Uterus (tissue), 3 donors: ENCODE measurements at regions not wholly inside any gene's neighbourhood (a gene's known extent, or its start where the extent isn't known, plus 50 kb on each side); places are given as distances from the start of the nearest gene placed in this dataset.

ENCODE experiments used
- DNase-seq, 2 donors: peaks; one replicate each; pipeline ENCODE4 v3.0.0-alpha.2; 2019 to 2020
- H3K27ac ChIP-seq, 2 donors: fragments of 200-600 bp; sonication (generic); 1 replicate in 1 of 2; 2 replicates in 1 of 2; pipeline ENCODE4 v1.5.1; 2016 to 2018
- H3K27me3 ChIP-seq, 2 donors: fragments of 200-600 bp; sonication (generic); one replicate each; pipeline ENCODE4 v1.5.1; 2018 to 2019; ENCODE audit warnings: control low read depth in 1 of 2
- H3K36me3 ChIP-seq, 2 donors: fragments of 200-600 bp; sonication (generic); one replicate each; pipeline ENCODE4 v1.5.1; 2019; ENCODE audit warnings: control low read depth in 1 of 2
- H3K4me1 ChIP-seq, 2 donors: fragments of 200-600 bp; sonication (generic); one replicate each; pipeline ENCODE4 v1.5.1; 2018 to 2019; ENCODE audit warnings: control low read depth in 1 of 2
- H3K4me3 ChIP-seq, 2 donors: fragments of 200-600 bp; sonication (generic); 1 replicate in 1 of 2; 2 replicates in 1 of 2; pipeline ENCODE4 v1.5.1; 2018 to 2019; ENCODE audit warnings: mild to moderate bottlenecking in 1 of 2
- H3K9me3 ChIP-seq, 2 donors: fragments of 200-600 bp; sonication (generic); one replicate each; pipeline ENCODE4 v1.5.1; 2019; ENCODE audit warnings: control low read depth in 1 of 2
- POLR2A ChIP-seq, 2 donors: fragments of 450-650 bp; IDR thresholded peaks; one replicate each; pipeline ENCODE4 v1.6.1; 2016; ENCODE audit warnings: antibody characterized with exemption in 2 of 2, mild to moderate bottlenecking in 1 of 2, moderate library complexity in 1 of 2
- intact Hi-C: fragments of 100-400 bp; cut with DNase I; formaldehyde crosslinking; loops from one replicate; pipeline ENCODE4 v1.15.1; 2023; ENCODE audit warnings: low total_unique reads
- TF ChIP-seq, protein P1 (sequence below), 4 experiments: fragments of 200-600 bp in 2 of 4; fragments of 450-650 bp in 2 of 4; sonication (generic) in 2 of 4; IDR thresholded peaks; one replicate each; pipeline ENCODE4 v1.5.1; 2016 to 2019; ENCODE audit warnings: antibody characterized with exemption in 4 of 4, mild to moderate bottlenecking in 2 of 4, moderate library complexity in 1 of 4
- donor health status: DM: yes; HTN: yes; CAD: no.

DNA sequence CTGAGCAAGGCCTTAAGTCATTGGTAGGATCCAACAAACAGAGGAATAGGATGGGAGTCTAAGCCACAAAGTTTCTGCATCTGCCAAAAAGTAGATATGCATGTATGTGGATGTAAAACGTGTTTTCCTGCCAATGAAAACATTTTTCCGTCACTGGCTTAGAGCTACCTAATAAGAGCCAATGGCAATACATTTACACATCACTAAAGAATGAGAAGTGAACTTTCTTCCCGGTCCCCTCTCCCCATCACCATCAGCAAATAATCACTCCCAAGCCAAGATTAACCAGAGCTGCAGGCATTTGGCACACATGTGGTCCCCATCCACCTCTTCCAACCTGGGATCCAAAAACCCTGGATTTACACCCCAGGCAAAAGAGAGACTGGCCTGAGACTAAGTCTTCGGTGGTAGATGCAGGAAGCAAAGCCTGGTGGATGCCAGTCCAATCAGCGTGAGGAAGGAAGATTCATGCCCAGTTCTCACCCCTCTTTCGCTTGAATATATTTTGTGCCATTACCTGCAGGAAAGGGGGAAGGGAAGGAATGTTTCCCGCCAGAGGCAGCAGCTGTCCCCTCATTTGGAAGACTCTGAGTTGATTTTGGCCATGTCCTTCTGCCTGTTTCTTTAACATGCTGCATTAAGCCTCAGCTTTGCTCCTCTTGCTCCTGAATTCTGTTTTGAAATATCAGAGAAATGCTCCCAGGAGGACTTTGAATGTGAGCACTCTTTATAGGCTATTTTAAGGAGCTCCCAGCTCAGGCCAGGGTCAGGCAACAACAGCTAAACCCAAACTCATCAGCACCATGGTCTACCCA is 131.4 kb downstream of the CHIC2 start:
- H3K4me1 ChIP-seq: no peaks in the 10 kb centered on the region
- H3K27me3 ChIP-seq: no peaks in the 10 kb centered on the region
- TF ChIP-seq POLR2A (IDR thresholded peaks at IDR 0.05): no peak
- TF ChIP-seq, protein P1, sequence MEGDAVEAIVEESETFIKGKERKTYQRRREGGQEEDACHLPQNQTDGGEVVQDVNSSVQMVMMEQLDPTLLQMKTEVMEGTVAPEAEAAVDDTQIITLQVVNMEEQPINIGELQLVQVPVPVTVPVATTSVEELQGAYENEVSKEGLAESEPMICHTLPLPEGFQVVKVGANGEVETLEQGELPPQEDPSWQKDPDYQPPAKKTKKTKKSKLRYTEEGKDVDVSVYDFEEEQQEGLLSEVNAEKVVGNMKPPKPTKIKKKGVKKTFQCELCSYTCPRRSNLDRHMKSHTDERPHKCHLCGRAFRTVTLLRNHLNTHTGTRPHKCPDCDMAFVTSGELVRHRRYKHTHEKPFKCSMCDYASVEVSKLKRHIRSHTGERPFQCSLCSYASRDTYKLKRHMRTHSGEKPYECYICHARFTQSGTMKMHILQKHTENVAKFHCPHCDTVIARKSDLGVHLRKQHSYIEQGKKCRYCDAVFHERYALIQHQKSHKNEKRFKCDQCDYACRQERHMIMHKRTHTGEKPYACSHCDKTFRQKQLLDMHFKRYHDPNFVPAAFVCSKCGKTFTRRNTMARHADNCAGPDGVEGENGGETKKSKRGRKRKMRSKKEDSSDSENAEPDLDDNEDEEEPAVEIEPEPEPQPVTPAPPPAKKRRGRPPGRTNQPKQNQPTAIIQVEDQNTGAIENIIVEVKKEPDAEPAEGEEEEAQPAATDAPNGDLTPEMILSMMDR (IDR thresholded peaks at IDR 0.05): no peak
- no peaks in the 10 kb centered on the region for H3K9me3 ChIP-seq
- H3K27ac ChIP-seq: no peak overlapping the region
- no peaks in the 10 kb centered on the region for H3K36me3 ChIP-seq
- no peak overlapping the region for H3K4me3 ChIP-seq
- intact Hi-C loops: no loop called here
- no peak for DNase-seq

GRCh38 chr4:53931461-53931961 is 132.9 kb downstream of the CHIC2 start:
- no peaks in the 10 kb centered on the region for H3K4me1 ChIP-seq
- intact Hi-C loops: no loop called here
- no peaks in the 10 kb centered on the region for H3K9me3 ChIP-seq
- H3K36me3 ChIP-seq: no peaks in the 10 kb centered on the region
- H3K4me3 ChIP-seq: no peak overlapping the region
- DNase-seq: no peak
- TF ChIP-seq POLR2A (IDR thresholded peaks at IDR 0.05): no peak
- TF ChIP-seq, protein P1 (IDR thresholded peaks at IDR 0.05): no peak
- H3K27me3 ChIP-seq: no peaks in the 10 kb centered on the region
- H3K27ac ChIP-seq: no peak overlapping the region

- no peaks in the 10 kb centered on the region for H3K36me3 ChIP-seq
- no peak overlapping the region for H3K4me3 ChIP-seq
- intact Hi-C loops: no loop called here
- no peaks in the 10 kb centered on the region for H3K9me3 ChIP-seq
- peak; percentile 65 to 72 for DNase-seq
- H3K4me1 ChIP-seq: no peaks in the 10 kb centered on the region
- H3K27ac ChIP-seq: no peak overlapping the region
- no peaks in the 10 kb centered on the region for H3K27me3 ChIP-seq
- TF ChIP-seq, protein P1 (IDR thresholded peaks at IDR 0.05): peak; percentile 63 to 77 (median 72)
- TF ChIP-seq POLR2A (IDR thresholded peaks at IDR 0.05): no peak
These were observed 134.2 kb downstream of the CHIC2 start for GRCh38 chr4:53929955-53930798.

DNA sequence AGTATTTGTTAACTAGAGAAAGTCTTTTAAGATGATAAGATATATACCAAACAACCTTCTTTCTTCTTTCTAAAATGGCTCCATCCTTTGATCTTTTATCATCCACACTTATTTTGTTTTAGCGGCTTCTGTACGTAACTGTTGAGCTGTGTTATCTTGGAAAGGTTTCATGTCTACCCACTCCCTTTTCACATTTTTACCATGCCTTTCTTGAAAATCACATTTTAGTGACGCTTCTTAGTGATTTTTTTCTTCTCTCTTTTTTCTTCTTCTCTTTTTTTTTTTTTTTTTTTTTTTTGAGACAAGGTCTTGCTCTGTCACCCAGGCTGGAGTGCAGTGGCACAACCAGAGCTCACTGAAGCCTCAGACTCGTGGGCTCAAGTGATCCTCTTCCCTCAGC is 135.1 kb downstream of the CHIC2 start:
- H3K27ac ChIP-seq: no peak overlapping the region
- no peaks in the 10 kb centered on the region for H3K27me3 ChIP-seq
- TF ChIP-seq, protein P1 (IDR thresholded peaks at IDR 0.05): no peak
- TF ChIP-seq POLR2A (IDR thresholded peaks at IDR 0.05): no peak
- H3K4me1 ChIP-seq: no peaks in the 10 kb centered on the region
- no peak for DNase-seq
- no peak overlapping the region for H3K4me3 ChIP-seq
- intact Hi-C loops: no loop called here
- no peaks in the 10 kb centered on the region for H3K36me3 ChIP-seq
- no peaks in the 10 kb centered on the region for H3K9me3 ChIP-seq

GRCh38 chr4:53928825-53929224 is 135.6 kb downstream of the CHIC2 start:
- H3K27ac ChIP-seq: no peak overlapping the region
- no peaks in the 10 kb centered on the region for H3K4me1 ChIP-seq
- H3K27me3 ChIP-seq: no peaks in the 10 kb centered on the region

More at GRCh38 chr4:53928825-53929224, 135.6 kb downstream of the CHIC2 start:
- Histone ChIP-seq H3K4me3 (no peak overlapping the region), H3K36me3 (no peaks in the 10 kb centered on the region), H3K9me3 (no peaks in the 10 kb centered on the region)
- no peak for DNase-seq
- TF ChIP-seq, protein P1 (IDR thresholded peaks at IDR 0.05): no peak
- no peak for TF ChIP-seq POLR2A (IDR thresholded peaks at IDR 0.05)
- intact Hi-C loops: no loop called here
